Caco-2 (cell line): ENCODE measurements at regions not wholly inside any gene's neighbourhood (a gene's known extent, or its start where the extent isn't known, plus 50 kb on each side); places are given as distances from the start of the nearest gene placed in this dataset.

Experiments
- BruUV-seq: library from RNA; stranded (reverse); fragments of 400-500 nt; replicated peaks from 2 replicates; lab custom pipeline; 2021; lab: Mats Ljungman, UMichigan
- CTCF ChIA-PET: fragments of 300-600 bp; sonication (Branson Sonifier 250); formaldehyde crosslinking; loops from one replicate; lab custom pipeline; 2022; ENCODE audit warnings: antibody characterized with exemption; lab: Charles Lee
- POLR2A ChIA-PET: fragments of 300-600 bp; sonication (Branson Sonifier 250); formaldehyde crosslinking; loops from one replicate; lab custom pipeline; 2022; ENCODE audit warnings: antibody characterized with exemption; lab: Charles Lee
- DNase-seq, 2 experiments: peaks; one replicate each; pipeline versions ENCODE4 v3.0.0 to v3.0.0-alpha.2; 2020 to 2022
- H3K27me3 ChIP-seq: replicated peaks from 2 replicates; pipeline ENCODE4 v1.6.0; 2011; ENCODE audit warnings: low read length; ENCODE audit not compliant: control insufficient read depth, insufficient read depth
- H3K36me3 ChIP-seq: 2 replicates; pipeline ENCODE4 v1.5.1; 2011; ENCODE audit warnings: low read length; ENCODE audit not compliant: control insufficient read depth, insufficient read depth
- H3K4me1 ChIP-seq: fragments of 250-450 bp; sonication (Bioruptor Pico); 2 replicates; pipeline ENCODE4 v1.5.1; 2020; ENCODE audit warnings: mild to moderate bottlenecking
- H3K4me3 ChIP-seq: 2 replicates; pipeline ENCODE4 v1.5.1; 2011; ENCODE audit warnings: low read depth, mild to moderate bottlenecking, control low read depth, low read length
- H3K9me3 ChIP-seq: fragments of 250-450 bp; sonication (Bioruptor Pico); 2 replicates; pipeline ENCODE4 v1.5.1; 2020; ENCODE audit warnings: mild to moderate bottlenecking, moderate library complexity
- H3K27ac Mint-ChIP-seq: one replicate; pipeline ENCODE4 v1.8.0; 2022; ENCODE audit warnings: mixed read lengths; ENCODE audit not compliant: unreplicated experiment
- H3K27me3 Mint-ChIP-seq: one replicate; pipeline ENCODE4 v1.8.0; 2022; ENCODE audit warnings: mixed read lengths; ENCODE audit not compliant: insufficient read depth, unreplicated experiment
- H3K36me3 Mint-ChIP-seq: one replicate; pipeline ENCODE4 v1.8.0; 2022; ENCODE audit warnings: mild to moderate bottlenecking, mixed read lengths; ENCODE audit not compliant: insufficient read depth, unreplicated experiment
- H3K4me1 Mint-ChIP-seq: one replicate; pipeline ENCODE4 v1.8.0; 2022; ENCODE audit warnings: low read depth, mixed read lengths; ENCODE audit not compliant: unreplicated experiment
- H3K4me3 Mint-ChIP-seq: one replicate; pipeline ENCODE4 v1.8.0; 2022; ENCODE audit warnings: mild to moderate bottlenecking, moderate library complexity, mixed read lengths; ENCODE audit not compliant: unreplicated experiment
- H3K9me3 Mint-ChIP-seq: one replicate; pipeline ENCODE4 v1.8.0; 2022; ENCODE audit warnings: mixed read lengths; ENCODE audit not compliant: unreplicated experiment
- CTCF ChIP-seq, 2 experiments: fragments of 200-600 bp in 1 of 2; IDR thresholded peaks; 1 replicate in 1 of 2; 2 replicates in 1 of 2; pipeline versions ENCODE4 v1.5.1 to v1.8.0; 2011 to 2022; ENCODE audit warnings: antibody characterized with exemption in 1 of 2, control low read depth in 1 of 2, inconsistent platforms in 1 of 2, low read depth in 1 of 2, low read length in 1 of 2, mild to moderate bottlenecking in 1 of 2, moderate library complexity in 1 of 2; ENCODE audit not compliant: insufficient read depth in 1 of 2, severe bottlenecking in 1 of 2, unreplicated experiment in 1 of 2
- intact Hi-C: fragments of 100-400 bp; cut with micrococcal nuclease; formaldehyde crosslinking; loops from one replicate; pipeline ENCODE4 v1.10.0; 2022; ENCODE audit not compliant: unreplicated experiment

GRCh38 chr1:55490547-55490946 lies 275.4 kb upstream of the USP24 start:
- Mint-ChIP-seq H3K4me3 (no peak overlapping the region), H3K4me1 (no peaks in the 10 kb centered on the region), H3K27ac (no peak overlapping the region), H3K36me3 (no peaks in the 10 kb centered on the region), H3K9me3 (no peaks in the 10 kb centered on the region), H3K27me3 (no peaks in the 10 kb centered on the region)
- intact Hi-C loops = no loop called here
- no peak for DNase-seq
- ChIA-PET POLR2A (no interaction called here), CTCF (interaction anchor here (0.6 kb wide), 1 partner anchor 22 kb away, joined by 3 read pairs; no protein-coding TSS in a partner anchor)
- H3K4me1 ChIP-seq = no peaks in the 10 kb centered on the region
- no peaks in the 10 kb centered on the region for H3K27me3 ChIP-seq
- no peaks in the 10 kb centered on the region for H3K36me3 ChIP-seq
- no peak for TF ChIP-seq CTCF (IDR thresholded peaks at IDR 0.05; ENCODE audit: insufficient read depth in 1 of 2, low read depth in 1 of 2, low read length in 1 of 2, severe bottlenecking in 1 of 2, unreplicated experiment in 1 of 2)
- no peak overlapping the region for H3K4me3 ChIP-seq
- H3K9me3 ChIP-seq = no peaks in the 10 kb centered on the region
- BruUV-seq = no TSS peak

GRCh38 chr1:55484173-55484572 lies 269.0 kb upstream of the USP24 start:
- no TSS peak for BruUV-seq
- no peaks in the 10 kb centered on the region for H3K9me3 ChIP-seq
- H3K4me3 Mint-ChIP-seq = no peak overlapping the region
- intact Hi-C loops = no loop called here
- peaks cover 6% of the 10 kb centered on the region for H3K9me3 Mint-ChIP-seq
- H3K4me3 ChIP-seq = no peak overlapping the region
- H3K36me3 Mint-ChIP-seq = no peaks in the 10 kb centered on the region
- no peaks in the 10 kb centered on the region for H3K27me3 Mint-ChIP-seq
- TF ChIP-seq CTCF (IDR thresholded peaks at IDR 0.05; ENCODE audit: insufficient read depth in 1 of 2, low read depth in 1 of 2, low read length in 1 of 2, severe bottlenecking in 1 of 2, unreplicated experiment in 1 of 2) = no peak
- no peaks in the 10 kb centered on the region for H3K36me3 ChIP-seq
- ChIA-PET POLR2A (no interaction called here), CTCF (no interaction called here)
- DNase-seq = no peak
- peaks cover 15% of the 10 kb centered on the region for H3K4me1 ChIP-seq
- peaks cover 23% of the 10 kb centered on the region for H3K4me1 Mint-ChIP-seq
- H3K27ac Mint-ChIP-seq = no peak overlapping the region
- H3K27me3 ChIP-seq = no peaks in the 10 kb centered on the region

GRCh38 chr1:55483523-55483922 lies 268.4 kb upstream of the USP24 start:
- Histone ChIP-seq H3K4me3 (no peak overlapping the region), H3K4me1 (peaks cover 15% of the 10 kb centered on the region), H3K27me3 (no peaks in the 10 kb centered on the region), H3K9me3 (no peaks in the 10 kb centered on the region), H3K36me3 (no peaks in the 10 kb centered on the region)
- TF ChIP-seq CTCF (IDR thresholded peaks at IDR 0.05; ENCODE audit: insufficient read depth in 1 of 2, low read depth in 1 of 2, low read length in 1 of 2, severe bottlenecking in 1 of 2, unreplicated experiment in 1 of 2) = no peak
- ChIA-PET CTCF (interaction anchor here (1.0 kb wide), 1 partner anchor 108 kb away, joined by 3 read pairs; no protein-coding TSS in a partner anchor), POLR2A (no interaction called here)
- Mint-ChIP-seq H3K27me3 (no peaks in the 10 kb centered on the region), H3K4me3 (no peak overlapping the region), H3K36me3 (no peaks in the 10 kb centered on the region), H3K9me3 (peaks cover 6% of the 10 kb centered on the region), H3K4me1 (peaks cover 25% of the 10 kb centered on the region), H3K27ac (no peak overlapping the region)
- no peak for DNase-seq
- BruUV-seq = no TSS peak
- intact Hi-C loops = no loop called here
